GM18519 (cell line): ENCODE measurements at regions not wholly inside any gene's neighbourhood (a gene's known extent, or its start where the extent isn't known, plus 50 kb on each side); places are given as distances from the start of the nearest gene placed in this dataset.
A peak's percentile ranks its signal among the peaks of the same experiment; 100 is the strongest.
"Not testable (repeated sequence)": the region's sequence is repeated elsewhere in the genome, so short reads cannot be mapped to it uniquely, and the experiment has no call there.

Experiments used
- ATAC-seq: cut with Tn5 transposase; IDR thresholded peaks from one replicate; pipeline ENCODE4 v1.9.1; 2021; ENCODE audit warnings: mild to moderate bottlenecking, moderate library complexity; ENCODE audit not compliant: unreplicated experiment, low FRiP score

GRCh38 chrX:66915893-66916292 is 277.0 kb upstream of the EDA2R start:
- no peak for ATAC-seq

DNA sequence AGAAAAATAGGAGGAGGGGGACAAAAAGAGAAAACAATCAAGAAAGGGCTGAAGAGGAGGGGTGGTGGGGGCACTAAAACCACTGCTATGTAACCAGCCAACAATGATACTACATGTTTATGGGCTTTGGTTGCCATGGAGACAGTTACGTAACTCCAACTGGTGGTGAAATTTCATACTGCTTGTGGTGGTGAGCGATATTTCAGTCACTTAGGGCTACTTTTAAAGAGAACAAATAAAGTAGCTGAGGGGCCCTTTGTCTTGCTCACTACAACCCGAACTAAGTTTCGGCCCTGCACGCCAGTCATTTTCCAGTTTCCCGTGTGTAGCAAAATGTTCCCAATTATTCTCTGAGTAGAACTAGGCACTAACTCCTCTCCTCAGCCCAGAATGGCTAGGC is 275.2 kb upstream of the EDA2R start:
- ATAC-seq, result no peak

- ATAC-seq, result no peak
These were observed 273.5 kb upstream of the EDA2R start for GRCh38 chrX:66912417-66912816.

GRCh38 chrX:66902081-66902480 is 263.2 kb upstream of the EDA2R start:
- ATAC-seq, result no peak

DNA sequence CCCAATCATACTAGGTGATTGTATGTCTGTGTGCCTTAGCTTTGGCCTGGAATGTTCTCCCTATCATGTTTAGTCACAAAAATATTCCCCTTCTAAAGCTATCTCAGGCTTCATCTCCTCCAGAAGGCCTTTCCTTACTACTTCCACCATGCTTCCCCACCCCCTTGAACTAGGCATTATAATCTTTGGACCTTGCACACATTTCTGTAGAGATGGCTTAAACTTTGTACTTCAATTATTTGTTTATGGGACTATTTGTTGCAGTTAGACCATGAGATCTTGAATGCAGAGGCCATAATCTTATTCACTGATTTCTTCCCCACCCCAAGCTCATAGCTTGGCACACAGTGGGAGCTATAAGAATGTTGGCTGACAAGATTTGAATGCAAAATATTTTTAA is 262.0 kb upstream of the EDA2R start:
- ATAC-seq, result no peak

DNA sequence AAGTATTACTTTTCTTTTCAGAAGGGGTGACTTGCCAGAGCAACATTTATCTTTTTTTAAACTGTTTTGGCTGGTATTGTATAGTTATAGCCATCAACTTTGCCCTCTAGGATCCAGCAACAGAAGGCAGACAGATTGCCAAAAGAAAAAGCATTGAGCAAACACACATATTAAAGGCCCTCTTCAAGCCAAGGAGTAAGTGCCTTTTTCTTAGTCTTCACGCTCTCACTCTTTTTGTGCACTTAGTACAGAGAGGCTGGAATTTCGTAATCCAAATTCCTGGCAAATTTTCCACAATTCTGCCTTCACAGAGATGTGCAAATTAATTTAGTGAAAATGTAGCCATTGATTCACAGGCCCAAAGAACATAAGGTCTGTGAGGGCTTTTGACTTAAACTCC is 253.1 kb upstream of the EDA2R start:
- no peak for ATAC-seq

- no peak for ATAC-seq
These were observed 250.5 kb upstream of the EDA2R start for GRCh38 chrX:66889418-66889817.

DNA sequence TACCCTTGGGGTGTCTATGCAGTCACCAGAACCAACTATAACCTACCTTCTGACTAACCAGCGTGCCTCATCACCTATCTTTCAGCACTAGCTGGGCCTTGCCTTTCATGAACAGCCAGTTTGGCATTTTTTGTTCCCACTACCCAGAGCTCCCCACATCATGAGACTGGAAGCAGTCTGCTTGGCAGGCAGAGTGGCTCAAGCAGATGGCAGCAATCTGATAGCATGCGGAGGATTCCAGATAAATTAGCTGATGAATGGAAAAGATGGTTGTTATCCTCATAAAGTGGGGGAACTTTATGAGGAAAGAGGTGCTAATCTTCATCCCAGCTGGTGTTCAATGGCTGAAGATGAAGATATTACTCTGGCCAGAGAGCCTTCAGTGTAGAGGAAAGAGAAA is 243.2 kb upstream of the EDA2R start:
- no peak for ATAC-seq

DNA sequence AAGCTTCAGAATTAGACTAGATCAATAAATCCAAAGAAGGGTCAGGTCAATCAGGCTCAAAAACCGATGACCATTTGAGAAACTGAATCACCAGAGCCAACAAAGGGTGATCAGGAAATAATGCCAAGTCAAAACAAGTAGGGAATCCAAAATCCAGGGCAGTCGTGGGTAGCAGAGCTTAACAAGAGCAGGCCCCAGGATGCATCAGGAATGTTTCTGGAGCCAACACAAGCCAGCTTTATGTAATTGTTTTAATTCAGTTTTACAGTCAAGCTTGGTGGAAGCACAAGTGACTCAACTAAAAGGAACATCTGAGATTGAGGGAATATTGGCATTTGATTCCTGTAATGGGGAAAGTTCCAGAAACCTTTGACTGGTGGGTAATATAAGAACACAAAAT is 237.9 kb upstream of the EDA2R start:
- ATAC-seq, result no peak

DNA sequence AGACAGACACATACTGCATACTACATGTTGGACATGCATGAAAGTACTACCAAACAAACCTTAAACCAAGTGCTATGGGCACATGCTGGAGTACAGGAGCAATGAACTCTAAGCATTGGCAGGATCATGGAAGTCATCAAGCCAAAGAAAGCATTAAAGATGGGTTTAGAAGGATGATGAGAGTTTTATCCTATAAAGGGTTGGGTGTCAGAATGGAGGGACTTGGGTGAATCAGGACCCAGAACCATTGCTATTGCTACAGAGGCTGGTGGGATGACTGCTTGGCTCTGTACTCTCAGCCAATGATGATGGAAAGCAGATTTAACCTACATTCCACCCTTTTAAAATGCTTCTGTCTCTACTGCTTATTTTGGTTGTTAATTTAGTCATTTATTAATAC is 233.9 kb upstream of the EDA2R start:
- ATAC-seq, result no peak

GRCh38 chrX:66863721-66864120 is 224.8 kb upstream of the EDA2R start:
- ATAC-seq, result no peak

GRCh38 chrX:66833426-66833825 is 194.5 kb upstream of the EDA2R start:
- peak; percentile 99 for ATAC-seq

- ATAC-seq, result no peak
These were observed 176.3 kb upstream of the EDA2R start for GRCh38 chrX:66815227-66815626.

DNA sequence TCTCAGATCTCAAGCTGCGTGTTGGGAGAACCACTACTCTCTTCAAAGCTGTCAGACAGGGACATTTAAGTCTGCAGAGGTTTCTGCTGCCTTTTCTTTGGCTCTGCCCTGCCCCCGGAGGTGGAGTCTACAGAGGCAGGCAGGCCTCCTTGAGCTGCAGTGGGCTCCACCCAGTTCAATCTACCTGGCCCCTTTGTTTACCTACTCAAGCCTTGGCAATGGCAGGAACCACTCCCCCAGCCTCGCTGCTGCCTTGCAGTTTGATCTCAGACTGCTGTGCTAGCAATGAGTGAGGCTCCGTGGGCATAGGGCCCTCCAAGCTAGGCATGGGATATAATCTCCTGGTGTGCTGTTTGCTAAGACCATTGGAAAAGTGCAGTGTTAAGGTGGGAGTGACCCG is 155.6 kb upstream of the EDA2R start:
- not testable (repeated sequence) for ATAC-seq

- ATAC-seq, result no peak
These were observed 127.4 kb upstream of the EDA2R start for GRCh38 chrX:66766318-66766717.

DNA sequence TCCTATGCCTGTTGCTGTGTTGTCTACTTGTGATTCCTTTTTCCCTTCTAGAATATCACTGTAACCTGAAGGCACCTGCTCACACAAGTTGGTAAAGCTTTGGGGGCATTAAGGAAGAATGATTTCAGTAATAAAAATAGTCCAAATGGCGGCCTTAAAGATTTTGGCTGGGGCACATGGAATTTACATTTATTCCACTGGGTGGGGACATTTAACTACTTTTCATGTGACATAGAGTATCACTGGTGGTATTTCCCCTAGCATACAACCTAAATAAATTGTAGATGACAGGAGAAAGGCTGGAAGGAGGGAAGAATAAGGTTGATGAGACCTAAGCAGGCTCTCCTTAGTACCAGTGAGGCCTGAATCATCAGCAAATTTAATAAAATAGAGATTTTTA is 121.8 kb upstream of the EDA2R start:
- ATAC-seq, result no peak

DNA sequence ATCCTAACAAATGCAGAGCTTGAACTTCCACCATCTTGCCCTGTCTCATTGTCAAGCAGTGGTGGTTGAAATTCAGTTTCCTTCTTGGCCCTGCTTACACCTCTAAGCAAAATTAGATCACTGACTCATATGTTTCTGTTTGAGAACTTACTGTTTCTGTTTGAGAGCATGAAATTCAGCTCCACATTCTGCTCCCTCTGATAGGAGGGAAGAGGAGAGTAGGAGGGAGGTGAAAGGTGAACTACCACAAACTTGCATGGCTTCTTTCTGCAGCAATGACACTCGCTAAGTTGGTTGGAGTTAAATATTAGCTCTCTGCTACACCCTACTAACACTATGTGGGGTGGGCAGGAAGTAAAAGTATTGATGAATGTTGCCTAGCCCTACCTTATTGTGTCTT is 117.8 kb upstream of the EDA2R start:
- ATAC-seq, result no peak

- no peak for ATAC-seq
These were observed 112.4 kb upstream of the EDA2R start for GRCh38 chrX:66751136-66751782.

GRCh38 chrX:66744519-66744918 is 105.6 kb upstream of the EDA2R start:
- ATAC-seq, result not testable (repeated sequence)

DNA sequence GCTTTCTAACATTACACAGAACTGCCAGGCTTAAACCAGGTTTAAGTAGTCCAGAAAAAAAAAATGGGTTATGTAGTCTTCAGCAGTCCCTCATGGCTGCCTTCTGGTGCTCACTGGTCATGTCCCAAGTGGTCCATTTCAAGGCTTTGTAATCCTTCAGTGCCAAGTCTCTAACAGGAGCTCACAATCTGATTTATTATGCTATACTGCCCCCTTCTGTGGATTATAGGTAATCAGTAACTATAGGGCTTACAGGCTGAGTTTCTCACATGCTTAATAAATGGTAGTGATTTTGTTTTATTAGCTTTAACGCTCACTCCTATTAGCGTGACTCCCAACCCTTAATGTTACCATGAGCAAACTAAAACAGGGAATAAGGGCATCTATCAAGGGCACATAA is 92.5 kb upstream of the EDA2R start:
- ATAC-seq, result no peak

GRCh38 chrX:66728818-66729271 is 90.0 kb upstream of the EDA2R start:
- peak; percentile 59 for ATAC-seq

DNA sequence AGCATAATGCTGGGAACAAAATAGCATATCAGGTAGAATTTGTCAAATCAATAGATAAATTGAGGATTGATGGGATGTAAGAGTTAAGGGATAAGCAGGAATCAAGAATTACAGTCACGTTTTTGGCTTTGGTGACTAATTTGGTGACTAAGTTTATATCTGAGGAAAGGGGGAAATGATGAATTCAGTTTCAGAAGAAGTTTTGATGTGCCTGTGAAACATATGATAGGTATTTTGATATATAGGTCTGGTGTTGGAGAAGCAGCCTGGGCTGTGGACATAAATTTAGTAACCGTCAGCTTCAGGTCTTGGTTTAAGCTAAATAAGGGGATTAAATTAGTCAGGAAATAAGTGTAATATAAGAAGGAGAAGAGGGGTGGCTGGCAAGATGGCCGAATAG is 79.0 kb upstream of the EDA2R start:
- ATAC-seq, result no peak
